PC-9 (cell line): ENCODE measurements at regions not wholly inside any gene's neighbourhood (a gene's known extent, or its start where the extent isn't known, plus 50 kb on each side); places are given as distances from the start of the nearest gene placed in this dataset.

Source experiments
- BruUV-seq: library from RNA; stranded (reverse); fragments of 400-500 nt; replicated peaks from 2 replicates; lab custom pipeline; 2021; lab: Mats Ljungman, UMichigan
- CTCF ChIA-PET: fragments of 300-600 bp; sonication (Branson Sonifier 250); formaldehyde crosslinking; loops from one replicate; lab custom pipeline; 2022; ENCODE audit warnings: antibody characterized with exemption; lab: Charles Lee
- POLR2A ChIA-PET: fragments of 300-600 bp; sonication (Branson Sonifier 250); formaldehyde crosslinking; loops from one replicate; lab custom pipeline; 2022; ENCODE audit warnings: antibody characterized with exemption; ENCODE audit not compliant: unreplicated experiment; lab: Charles Lee
- DNase-seq, 2 experiments: peaks; one replicate each; pipeline versions ENCODE4 v3.0.0 to v3.0.0-alpha.2; 2015 to 2022; ENCODE audit warnings: mixed read lengths in 1 of 2
- H2AFZ ChIP-seq: fragments of 200-600 bp; sonication (generic); 2 replicates; pipeline ENCODE4 v1.8.1; 2017; ENCODE audit warnings: antibody characterized with exemption
- H3F3A ChIP-seq: fragments of 200-600 bp; sonication (generic); 2 replicates; pipeline ENCODE4 v1.8.1; 2017; ENCODE audit warnings: antibody characterized with exemption, mild to moderate bottlenecking, low read depth; ENCODE audit not compliant: insufficient read depth
- H3K27ac ChIP-seq: fragments of 200-600 bp; sonication (generic); 2 replicates; pipeline ENCODE4 v1.6.1; 2016; ENCODE audit warnings: mixed run types
- H3K27me3 ChIP-seq: fragments of 200-600 bp; sonication (generic); 2 replicates; pipeline ENCODE4 v1.6.1; 2016; ENCODE audit warnings: low read depth, mixed run types; ENCODE audit not compliant: insufficient read depth
- H3K36me3 ChIP-seq: fragments of 200-600 bp; sonication (generic); 2 replicates; pipeline ENCODE4 v1.6.1; 2016; ENCODE audit warnings: low read depth, mixed run types
- H3K4me1 ChIP-seq: fragments of 200-600 bp; sonication (generic); replicated peaks from 2 replicates; pipeline ENCODE4 v1.6.1; 2016; ENCODE audit warnings: mixed run types; ENCODE audit not compliant: insufficient read depth
- H3K4me2 ChIP-seq: fragments of 200-600 bp; sonication (generic); 2 replicates; pipeline ENCODE4 v1.6.1; 2017; ENCODE audit warnings: mixed run types
- H3K4me3 ChIP-seq: fragments of 200-600 bp; sonication (generic); 2 replicates; pipeline ENCODE4 v1.6.1; 2016; ENCODE audit warnings: mixed run types
- H3K79me2 ChIP-seq: fragments of 200-600 bp; sonication (generic); 2 replicates; pipeline ENCODE4 v1.6.1; 2017; ENCODE audit warnings: low read depth, mixed run types
- H3K9me2 ChIP-seq: fragments of 200-600 bp; sonication (generic); 2 replicates; pipeline ENCODE4 v1.8.1; 2017; ENCODE audit warnings: mild to moderate bottlenecking; ENCODE audit not compliant: insufficient read depth
- H3K9me3 ChIP-seq: fragments of 200-600 bp; sonication (generic); 2 replicates; pipeline ENCODE4 v1.8.1; 2016; ENCODE audit warnings: low read depth; ENCODE audit not compliant: insufficient read depth
- H4K20me1 ChIP-seq: fragments of 200-600 bp; sonication (generic); 2 replicates; pipeline ENCODE4 v1.8.1; 2017; ENCODE audit not compliant: insufficient read depth
- CTCF ChIP-seq: fragments of 200-600 bp; sonication (generic); conservative IDR thresholded peaks from 2 replicates; pipeline ENCODE4 v1.6.1; 2017; ENCODE audit warnings: mixed run types, antibody characterized with exemption, mild to moderate bottlenecking, moderate library complexity
- EZH2 ChIP-seq: fragments of 200-600 bp; sonication (generic); IDR thresholded peaks from 2 replicates; pipeline ENCODE4 v1.8.0; 2017; ENCODE audit warnings: antibody characterized with exemption, low read depth
- intact Hi-C: fragments of 100-400 bp; cut with micrococcal nuclease; formaldehyde crosslinking; loops from one replicate; pipeline ENCODE4 v1.10.0; 2022; ENCODE audit not compliant: unreplicated experiment

GRCh38 chr2:12854001-12854530, 137.3 kb downstream of the TRIB2 start:
- no peaks in the 10 kb centered on the region for H3K36me3 ChIP-seq
- H3K9me3 ChIP-seq = peaks cover 7% of the 10 kb centered on the region; the same call in 1 of the 2 replicates
- no peak overlapping the region for H3K27ac ChIP-seq
- H3K79me2 ChIP-seq = no peaks in the 10 kb centered on the region
- POLR2A ChIA-PET = no interaction called here
- CTCF ChIA-PET = no interaction called here
- H3F3A ChIP-seq = peaks cover 28% of the 10 kb centered on the region
- no peak overlapping the region for H3K4me3 ChIP-seq
- no peaks in the 10 kb centered on the region for H3K27me3 ChIP-seq
- BruUV-seq = no TSS peak
- no peak for DNase-seq
- no peak overlapping the region for H2AFZ ChIP-seq
- H3K4me1 ChIP-seq = peaks cover 34% of the 10 kb centered on the region
- H4K20me1 ChIP-seq = no peaks in the 10 kb centered on the region
- TF ChIP-seq CTCF (no peak), EZH2 (no peak)
- intact Hi-C loops = no loop called here
- H3K9me2 ChIP-seq = no peaks in the 10 kb centered on the region
- H3K4me2 ChIP-seq = no peak overlapping the region

GRCh38 chr2:12855508-12855907, 138.8 kb downstream of the TRIB2 start:
- BruUV-seq = no TSS peak
- no peaks in the 10 kb centered on the region for H3K27me3 ChIP-seq
- no peak overlapping the region for H3K4me3 ChIP-seq
- DNase-seq = no peak
- peaks cover 28% of the 10 kb centered on the region for H3F3A ChIP-seq
- H3K9me2 ChIP-seq = no peaks in the 10 kb centered on the region
- TF ChIP-seq EZH2 = no peak
- no peak for TF ChIP-seq CTCF
- peaks cover 34% of the 10 kb centered on the region for H3K4me1 ChIP-seq
- ChIA-PET POLR2A (no interaction called here), CTCF (no interaction called here)
- no peaks in the 10 kb centered on the region for H3K36me3 ChIP-seq
- H4K20me1 ChIP-seq = no peaks in the 10 kb centered on the region
- H3K4me2 ChIP-seq = no peak overlapping the region
- H3K79me2 ChIP-seq = no peaks in the 10 kb centered on the region
- H3K9me3 ChIP-seq = peaks cover 17% of the 10 kb centered on the region; the same call in 1 of the 2 replicates
- intact Hi-C loops = no loop called here
- H3K27ac ChIP-seq = peak overlapping the region; percentile 92; the same call in 1 of the 2 replicates
- H2AFZ ChIP-seq = no peak overlapping the region

GRCh38 chr2:12856934-12857601, 140.3 kb downstream of the TRIB2 start:
- Histone ChIP-seq H3K4me2 (peak overlapping the region; percentile 71), H2AFZ (peak overlapping the region; percentile 53; the same call in 1 of the 2 replicates), H3K4me1 (peaks cover 46% of the 10 kb centered on the region), H3K27ac (peak overlapping the region; percentile 92), H3K27me3 (no peaks in the 10 kb centered on the region), H3K4me3 (peak overlapping the region; percentile 30; the same call in 1 of the 2 replicates), H3F3A (peaks cover 28% of the 10 kb centered on the region), H3K79me2 (no peaks in the 10 kb centered on the region), H4K20me1 (no peaks in the 10 kb centered on the region), H3K36me3 (no peaks in the 10 kb centered on the region), H3K9me2 (no peaks in the 10 kb centered on the region), H3K9me3 (peaks cover 17% of the 10 kb centered on the region; the same call in 1 of the 2 replicates)
- intact Hi-C loops = loop anchor here (1.0 to 2.0 kb wide), 2 partner anchors 28 to 74 kb away; no protein-coding TSS in a partner anchor
- POLR2A ChIA-PET = interaction anchor here (0.7 kb wide), 1 partner anchor 19 kb away, joined by 10 read pairs; no protein-coding TSS in a partner anchor
- peak; percentile 31 to 98 for DNase-seq
- no TSS peak for BruUV-seq
- no peak for TF ChIP-seq CTCF
- TF ChIP-seq EZH2 = no peak
- CTCF ChIA-PET = interaction anchor here (0.6 to 0.7 kb wide), 3 partner anchors 74 to 175 kb away, joined by 3 to 7 read pairs (median 6); no protein-coding TSS in a partner anchor
